HL-60 (cell line): ENCODE measurements at regions not wholly inside any gene's neighbourhood (a gene's known extent, or its start where the extent isn't known, plus 50 kb on each side); places are given as distances from the start of the nearest gene placed in this dataset.

Experiments used
- DNase-seq, 2 experiments: peaks; one replicate each; pipeline ENCODE4 v3.0.0-alpha.2; 2010 to 2020; ENCODE audit warnings: low read depth in 1 of 2, low spot score in 1 of 2
- H3K27ac ChIP-seq: fragments of 250-450 bp; sonication (Bioruptor Pico); replicated peaks from 2 replicates; pipeline ENCODE4 v1.5.1; 2020; ENCODE audit warnings: mild to moderate bottlenecking, moderate library complexity
- H3K27me3 ChIP-seq: fragments of 250-450 bp; sonication (Bioruptor Pico); 2 replicates; pipeline ENCODE4 v1.5.1; 2021; ENCODE audit warnings: mild to moderate bottlenecking, moderate library complexity; ENCODE audit not compliant: insufficient read depth, poor library complexity, severe bottlenecking
- H3K4me3 ChIP-seq: replicated peaks from 2 replicates; pipeline ENCODE4 v1.5.1; 2011; ENCODE audit warnings: mild to moderate bottlenecking, control low read depth, low read length; ENCODE audit not compliant: insufficient read depth
- GABPA ChIP-seq: IDR thresholded peaks from 2 replicates; pipeline ENCODE4 v1.6.1; 2012; ENCODE audit warnings: low read depth
- POLR2AphosphoS5 ChIP-seq: IDR thresholded peaks from 2 replicates; pipeline ENCODE4 v1.6.1; 2012; ENCODE audit warnings: low read depth
- SPI1 ChIP-seq: IDR thresholded peaks from 2 replicates; pipeline ENCODE4 v1.6.1; 2012; ENCODE audit warnings: low read depth, mild to moderate bottlenecking, borderline replicate concordance
- TF ChIP-seq, protein P1 (sequence below): IDR thresholded peaks from 2 replicates; pipeline ENCODE4 v1.6.1; 2012; ENCODE audit warnings: low read depth; ENCODE audit not compliant: insufficient replicate concordance
- TF ChIP-seq, protein P2 (sequence below): IDR thresholded peaks from one replicate; pipeline ENCODE4 v1.5.1; 2011; ENCODE audit warnings: low read length, control low read depth, inconsistent platforms; ENCODE audit not compliant: insufficient read depth

DNA sequence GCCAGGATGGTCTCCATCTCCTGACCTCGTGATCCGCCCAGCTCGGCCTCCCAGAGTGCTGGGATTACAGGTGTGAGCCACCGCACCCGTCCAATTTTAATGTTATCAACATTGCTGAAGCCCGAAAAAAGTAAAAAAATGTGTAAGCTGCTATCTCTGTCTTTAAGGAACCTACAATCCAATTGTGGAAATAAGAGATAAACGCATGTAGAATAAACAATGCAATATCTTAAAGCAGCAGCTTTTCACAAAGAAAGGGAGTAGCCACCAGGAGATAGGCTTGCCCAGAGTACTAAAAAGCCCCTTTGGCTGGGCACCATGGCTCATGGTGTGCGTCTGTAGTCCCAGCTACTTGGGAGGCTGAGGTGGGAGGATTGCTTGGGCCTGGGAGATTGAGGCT lies 282.9 kb upstream of the LYZL1 start:
- no peak for DNase-seq
- H3K27me3 ChIP-seq = no peaks in the 10 kb centered on the region
- H3K4me3 ChIP-seq = no peak overlapping the region
- TF ChIP-seq POLR2AphosphoS5 = no peak
- TF ChIP-seq GABPA = no peak
- TF ChIP-seq SPI1 = no peak
- TF ChIP-seq, protein P1, sequence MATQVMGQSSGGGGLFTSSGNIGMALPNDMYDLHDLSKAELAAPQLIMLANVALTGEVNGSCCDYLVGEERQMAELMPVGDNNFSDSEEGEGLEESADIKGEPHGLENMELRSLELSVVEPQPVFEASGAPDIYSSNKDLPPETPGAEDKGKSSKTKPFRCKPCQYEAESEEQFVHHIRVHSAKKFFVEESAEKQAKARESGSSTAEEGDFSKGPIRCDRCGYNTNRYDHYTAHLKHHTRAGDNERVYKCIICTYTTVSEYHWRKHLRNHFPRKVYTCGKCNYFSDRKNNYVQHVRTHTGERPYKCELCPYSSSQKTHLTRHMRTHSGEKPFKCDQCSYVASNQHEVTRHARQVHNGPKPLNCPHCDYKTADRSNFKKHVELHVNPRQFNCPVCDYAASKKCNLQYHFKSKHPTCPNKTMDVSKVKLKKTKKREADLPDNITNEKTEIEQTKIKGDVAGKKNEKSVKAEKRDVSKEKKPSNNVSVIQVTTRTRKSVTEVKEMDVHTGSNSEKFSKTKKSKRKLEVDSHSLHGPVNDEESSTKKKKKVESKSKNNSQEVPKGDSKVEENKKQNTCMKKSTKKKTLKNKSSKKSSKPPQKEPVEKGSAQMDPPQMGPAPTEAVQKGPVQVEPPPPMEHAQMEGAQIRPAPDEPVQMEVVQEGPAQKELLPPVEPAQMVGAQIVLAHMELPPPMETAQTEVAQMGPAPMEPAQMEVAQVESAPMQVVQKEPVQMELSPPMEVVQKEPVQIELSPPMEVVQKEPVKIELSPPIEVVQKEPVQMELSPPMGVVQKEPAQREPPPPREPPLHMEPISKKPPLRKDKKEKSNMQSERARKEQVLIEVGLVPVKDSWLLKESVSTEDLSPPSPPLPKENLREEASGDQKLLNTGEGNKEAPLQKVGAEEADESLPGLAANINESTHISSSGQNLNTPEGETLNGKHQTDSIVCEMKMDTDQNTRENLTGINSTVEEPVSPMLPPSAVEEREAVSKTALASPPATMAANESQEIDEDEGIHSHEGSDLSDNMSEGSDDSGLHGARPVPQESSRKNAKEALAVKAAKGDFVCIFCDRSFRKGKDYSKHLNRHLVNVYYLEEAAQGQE = no peak
- TF ChIP-seq, protein P2, sequence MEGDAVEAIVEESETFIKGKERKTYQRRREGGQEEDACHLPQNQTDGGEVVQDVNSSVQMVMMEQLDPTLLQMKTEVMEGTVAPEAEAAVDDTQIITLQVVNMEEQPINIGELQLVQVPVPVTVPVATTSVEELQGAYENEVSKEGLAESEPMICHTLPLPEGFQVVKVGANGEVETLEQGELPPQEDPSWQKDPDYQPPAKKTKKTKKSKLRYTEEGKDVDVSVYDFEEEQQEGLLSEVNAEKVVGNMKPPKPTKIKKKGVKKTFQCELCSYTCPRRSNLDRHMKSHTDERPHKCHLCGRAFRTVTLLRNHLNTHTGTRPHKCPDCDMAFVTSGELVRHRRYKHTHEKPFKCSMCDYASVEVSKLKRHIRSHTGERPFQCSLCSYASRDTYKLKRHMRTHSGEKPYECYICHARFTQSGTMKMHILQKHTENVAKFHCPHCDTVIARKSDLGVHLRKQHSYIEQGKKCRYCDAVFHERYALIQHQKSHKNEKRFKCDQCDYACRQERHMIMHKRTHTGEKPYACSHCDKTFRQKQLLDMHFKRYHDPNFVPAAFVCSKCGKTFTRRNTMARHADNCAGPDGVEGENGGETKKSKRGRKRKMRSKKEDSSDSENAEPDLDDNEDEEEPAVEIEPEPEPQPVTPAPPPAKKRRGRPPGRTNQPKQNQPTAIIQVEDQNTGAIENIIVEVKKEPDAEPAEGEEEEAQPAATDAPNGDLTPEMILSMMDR = no peak
- no peak overlapping the region for H3K27ac ChIP-seq

DNA sequence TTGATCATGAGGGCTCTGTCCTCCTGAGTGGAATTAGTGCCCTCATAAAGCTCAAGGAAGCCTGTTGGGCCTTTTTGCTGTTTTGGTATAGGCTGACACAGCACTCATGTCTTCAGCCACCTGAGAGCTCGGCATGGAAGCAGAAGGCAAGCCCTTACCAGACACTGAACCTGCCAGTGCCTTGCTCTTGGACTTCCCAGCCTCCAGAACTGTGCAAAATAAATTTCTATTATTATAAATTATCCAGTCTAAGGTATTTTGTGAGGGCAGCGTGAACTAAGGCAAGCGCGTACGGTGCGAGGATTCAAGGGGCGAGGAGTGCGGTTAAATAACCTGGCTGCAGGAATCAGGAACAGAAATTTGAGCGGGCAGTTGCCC lies 281.5 kb upstream of the LYZL1 start:
- Histone ChIP-seq H3K27ac (no peak overlapping the region), H3K27me3 (no peaks in the 10 kb centered on the region), H3K4me3 (no peak overlapping the region)
- TF ChIP-seq GABPA (no peak), SPI1 (no peak), POLR2AphosphoS5 (no peak)
- TF ChIP-seq, protein P2 = no peak
- TF ChIP-seq, protein P1 = no peak
- no peak for DNase-seq

DNA sequence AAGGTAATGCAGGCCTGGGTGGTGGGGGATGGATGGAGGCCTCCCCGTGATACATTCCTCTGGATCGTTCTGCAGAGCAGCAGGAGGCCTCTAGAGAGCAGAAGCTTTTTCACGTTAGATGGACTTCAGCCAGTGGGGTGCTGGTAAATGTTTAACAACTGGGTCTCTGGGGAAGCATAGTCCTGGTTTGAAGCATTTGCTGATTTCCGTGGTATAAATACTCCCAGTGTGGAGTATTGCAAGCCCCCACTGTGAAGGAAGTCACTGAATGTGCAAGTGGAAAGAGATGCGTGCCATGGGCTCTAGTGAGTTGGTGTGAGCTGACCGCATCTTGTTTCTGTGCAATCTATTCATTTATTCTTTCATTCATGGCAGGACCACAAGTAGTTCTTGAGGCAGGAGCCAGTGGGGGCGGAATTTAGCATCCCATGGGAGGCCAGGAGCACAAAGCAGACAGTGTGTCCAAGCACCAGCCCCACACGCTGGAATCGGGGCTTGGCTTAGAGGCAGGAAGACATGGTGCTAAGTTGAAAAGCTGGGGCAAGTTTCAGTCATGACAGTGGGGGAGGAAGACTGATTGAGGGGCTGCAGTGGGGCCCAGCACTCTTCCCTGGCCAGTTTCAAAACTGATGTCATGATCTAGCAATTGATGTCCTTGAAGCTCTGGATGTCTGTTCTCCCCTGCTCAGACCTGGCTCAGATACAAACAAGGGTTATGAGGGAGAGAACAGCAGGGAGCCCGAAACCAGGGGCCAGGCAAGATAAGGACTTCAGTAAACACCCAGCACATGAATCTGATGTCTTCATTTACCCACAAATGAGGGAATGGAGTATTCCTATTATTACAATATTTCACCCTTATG lies 280.9 kb upstream of the LYZL1 start:
- no peak for DNase-seq
- Histone ChIP-seq H3K27me3 (no peaks in the 10 kb centered on the region), H3K27ac (no peak overlapping the region), H3K4me3 (no peak overlapping the region)
- TF ChIP-seq GABPA (no peak), POLR2AphosphoS5 (no peak), SPI1 (no peak)
- TF ChIP-seq, protein P1 = no peak
- TF ChIP-seq, protein P2 = no peak
